HUDEP-2 (cell line): ENCODE measurements at regions not wholly inside any gene's neighbourhood (a gene's known extent, or its start where the extent isn't known, plus 50 kb on each side); places are given as distances from the start of the nearest gene placed in this dataset.

ENCODE experiments used
- DNase-seq, 76 experiments: peaks; one replicate each; lab custom pipeline; 2025; ENCODE audit not compliant: unreplicated experiment in 76 of 76; lab: John Stamatoyannopoulos, UW

- DNase-seq, result no peak
Measured at GRCh38 chr13:32960626-32961025, 55.6 kb upstream of the KL start.

GRCh38 chr13:32961724-32962123 is 54.5 kb upstream of the KL start:
- no peak for DNase-seq

- no peak for DNase-seq
Measured at GRCh38 chr13:32962342-32962741, 53.9 kb upstream of the KL start.

GRCh38 chr13:32964987-32965386 is 51.2 kb upstream of the KL start:
- no peak for DNase-seq
